GM23248 (cell line): ENCODE measurements at regions not wholly inside any gene's neighbourhood (a gene's known extent, or its start where the extent isn't known, plus 50 kb on each side); places are given as distances from the start of the nearest gene placed in this dataset.

Experiments used
- DNase-seq: peaks from one replicate; pipeline ENCODE4 v3.0.0-alpha.2; 2015
- H2AFZ ChIP-seq: fragments of 200-600 bp; sonication (generic); 2 replicates; pipeline ENCODE4 v1.6.1; 2016; ENCODE audit warnings: antibody characterized with exemption
- H3F3A ChIP-seq: fragments of 200-600 bp; sonication (generic); 2 replicates; pipeline ENCODE4 v1.6.1; 2016; ENCODE audit warnings: mild to moderate bottlenecking, antibody characterized with exemption, mixed run types; ENCODE audit not compliant: insufficient read depth
- H3K27ac ChIP-seq: fragments of 200-600 bp; sonication (generic); 2 replicates; pipeline ENCODE4 v1.5.1; 2016; ENCODE audit warnings: mild to moderate bottlenecking
- H3K27me3 ChIP-seq: fragments of 200-600 bp; sonication (generic); replicated peaks from 2 replicates; pipeline ENCODE4 v1.6.1; 2016; ENCODE audit warnings: mild to moderate bottlenecking; ENCODE audit not compliant: insufficient read depth
- H3K36me3 ChIP-seq: fragments of 200-600 bp; sonication (generic); 2 replicates; pipeline ENCODE4 v1.6.1; 2016; ENCODE audit warnings: low read depth, mild to moderate bottlenecking
- H3K4me1 ChIP-seq: fragments of 200-600 bp; sonication (generic); 2 replicates; pipeline ENCODE4 v1.6.1; 2016; ENCODE audit warnings: mild to moderate bottlenecking; ENCODE audit not compliant: insufficient read depth
- H3K4me2 ChIP-seq: fragments of 200-600 bp; sonication (generic); one replicate; pipeline ENCODE4 v1.6.1; 2016; ENCODE audit warnings: mild to moderate bottlenecking; ENCODE audit not compliant: unreplicated experiment
- H3K4me3 ChIP-seq: fragments of 200-600 bp; sonication (generic); 2 replicates; pipeline ENCODE4 v1.5.1; 2016; ENCODE audit warnings: mild to moderate bottlenecking
- H3K79me2 ChIP-seq: fragments of 200-600 bp; sonication (generic); 2 replicates; pipeline ENCODE4 v1.6.1; 2016; ENCODE audit warnings: mild to moderate bottlenecking; ENCODE audit not compliant: insufficient read depth
- H3K9ac ChIP-seq: fragments of 200-600 bp; sonication (generic); 2 replicates; pipeline ENCODE4 v1.6.1; 2016; ENCODE audit warnings: mild to moderate bottlenecking
- H3K9me2 ChIP-seq: fragments of 200-600 bp; sonication (generic); 2 replicates; pipeline ENCODE4 v1.6.1; 2016; ENCODE audit warnings: mixed run types, mild to moderate bottlenecking, moderate library complexity; ENCODE audit not compliant: insufficient read depth
- H3K9me3 ChIP-seq: fragments of 200-600 bp; sonication (generic); one replicate; pipeline ENCODE4 v1.6.1; 2017; ENCODE audit warnings: low read depth
- H4K20me1 ChIP-seq: fragments of 200-600 bp; sonication (generic); 2 replicates; pipeline ENCODE4 v1.6.0; 2016; ENCODE audit not compliant: insufficient read depth
- EZH2 ChIP-seq: fragments of 200-600 bp; sonication (generic); IDR thresholded peaks from 2 replicates; pipeline ENCODE4 v1.6.1; 2018; ENCODE audit warnings: antibody characterized with exemption, mild to moderate bottlenecking; ENCODE audit not compliant: insufficient read depth, poor library complexity, severe bottlenecking
- EZH2phosphoT487 ChIP-seq: fragments of 200-600 bp; sonication (generic); IDR thresholded peaks from 2 replicates; pipeline ENCODE4 v1.6.1; 2018; ENCODE audit warnings: antibody characterized with exemption, moderate library complexity, mild to moderate bottlenecking, low read depth; ENCODE audit not compliant: insufficient read depth
- WGBS, 2 experiments: methylation state at CpG; one replicate each; pipeline ENCODE4 v1.1.6; 2015 to 2017; ENCODE audit warnings: low lambda C conversion rate in 2 of 2, low coverage in 1 of 2; ENCODE audit errors: missing lambda C conversion rate in 2 of 2; 5-methylcytosine and 5-hydroxymethylcytosine counted together
- in situ Hi-C: fragments of 300-500 bp; cut with MboI; formaldehyde crosslinking; loops from 2 replicates; pipeline ENCODE4 v1.15.0; 2020

DNA sequence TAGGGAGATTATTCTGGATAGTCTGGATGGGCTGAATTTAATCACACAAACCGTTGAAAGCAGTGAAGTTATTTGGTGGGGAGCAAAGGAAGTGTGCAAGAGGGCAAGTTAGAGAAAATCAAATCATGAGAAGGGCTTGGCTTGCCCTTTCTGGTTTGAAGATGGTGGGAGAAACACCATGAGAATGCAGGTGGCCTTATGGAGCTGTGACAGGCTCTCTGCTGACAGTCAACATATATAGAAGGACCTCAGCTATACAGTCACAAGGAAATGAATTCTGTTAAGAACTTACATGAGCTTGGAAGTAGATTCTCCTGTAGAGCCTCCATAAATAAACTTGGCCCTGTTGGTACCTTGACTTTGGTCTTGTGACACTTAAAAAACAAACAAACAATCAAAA lies 72.3 kb downstream of the GMNC start:
- Histone ChIP-seq H3K27me3 (no peaks in the 10 kb centered on the region), H3F3A (no peaks in the 10 kb centered on the region), H3K4me1 (no peaks in the 10 kb centered on the region), H3K36me3 (no peaks in the 10 kb centered on the region), H3K9me2 (no peaks in the 10 kb centered on the region), H3K27ac (no peak overlapping the region), H3K9ac (no peak overlapping the region), H3K4me3 (no peak overlapping the region), H3K9me3 (no peaks in the 10 kb centered on the region), H4K20me1 (no peaks in the 10 kb centered on the region), H2AFZ (no peak overlapping the region), H3K4me2 (no peak overlapping the region), H3K79me2 (no peaks in the 10 kb centered on the region)
- TF ChIP-seq EZH2phosphoT487 (no peak), EZH2 (no peak)
- no peak for DNase-seq
- 3% methylated on average over 1 of the region's 1 CpG for WGBS, 2 experiments
- in situ Hi-C loops = no loop called here

DNA sequence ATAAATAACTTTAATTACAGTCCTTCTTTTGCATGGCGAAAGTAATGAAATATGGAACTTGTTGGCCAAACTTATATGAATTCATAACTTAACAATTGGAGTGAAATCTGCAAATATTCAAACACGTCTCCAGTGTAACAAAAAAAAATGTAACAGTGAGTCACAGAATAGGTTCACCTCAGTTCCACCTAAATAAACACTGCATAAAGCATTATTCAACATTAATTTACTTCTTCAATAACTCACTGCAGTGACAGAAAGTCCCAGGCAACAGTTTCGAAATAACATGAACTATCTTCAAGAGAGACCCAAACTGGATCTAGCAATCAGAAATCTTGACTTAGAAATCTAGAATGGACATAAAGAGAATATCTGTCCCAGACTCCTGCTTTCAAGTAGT lies 75.6 kb downstream of the GMNC start:
- in situ Hi-C loops = no loop called here
- Histone ChIP-seq H3K36me3 (no peaks in the 10 kb centered on the region), H3K4me3 (no peak overlapping the region), H3K79me2 (no peaks in the 10 kb centered on the region), H3K4me2 (no peak overlapping the region), H3K4me1 (no peaks in the 10 kb centered on the region), H3K9me3 (no peaks in the 10 kb centered on the region), H3K9me2 (no peaks in the 10 kb centered on the region), H3F3A (no peaks in the 10 kb centered on the region), H3K27me3 (no peaks in the 10 kb centered on the region), H3K9ac (no peak overlapping the region), H4K20me1 (no peaks in the 10 kb centered on the region), H3K27ac (no peak overlapping the region), H2AFZ (no peak overlapping the region)
- no peak for DNase-seq
- WGBS, 2 experiments = 45 to 50% methylated on average over 3 of the region's 3 CpGs
- TF ChIP-seq EZH2phosphoT487 = no peak
- TF ChIP-seq EZH2 = no peak

DNA sequence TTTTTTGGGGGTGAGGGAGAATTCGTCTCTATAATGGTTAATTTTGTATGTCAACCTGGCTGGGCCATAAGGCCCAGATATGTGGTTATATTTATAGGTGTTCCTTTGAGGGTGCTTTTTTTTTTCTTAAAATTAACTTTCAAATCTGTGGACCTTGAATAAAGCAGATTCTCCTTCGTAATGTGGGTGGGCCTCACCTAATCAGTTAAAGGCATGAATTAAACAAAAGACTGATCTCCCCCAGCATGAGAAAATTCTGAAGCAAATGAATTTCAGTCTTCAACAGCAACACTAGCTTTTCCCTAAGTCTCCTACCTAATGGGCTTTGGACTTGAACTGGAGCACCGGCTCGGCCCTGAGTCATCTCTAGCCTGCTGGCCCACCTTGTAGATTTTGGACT lies 77.4 kb downstream of the GMNC start:
- no peaks in the 10 kb centered on the region for H3K4me1 ChIP-seq
- H3F3A ChIP-seq = no peaks in the 10 kb centered on the region
- no peaks in the 10 kb centered on the region for H4K20me1 ChIP-seq
- H3K27me3 ChIP-seq = no peaks in the 10 kb centered on the region
- H3K79me2 ChIP-seq = no peaks in the 10 kb centered on the region
- TF ChIP-seq EZH2 = no peak
- TF ChIP-seq EZH2phosphoT487 = no peak
- H3K9me2 ChIP-seq = no peaks in the 10 kb centered on the region
- no peak overlapping the region for H3K4me2 ChIP-seq
- H3K9ac ChIP-seq = no peak overlapping the region
- no peaks in the 10 kb centered on the region for H3K36me3 ChIP-seq
- in situ Hi-C loops = no loop called here
- H3K9me3 ChIP-seq = no peaks in the 10 kb centered on the region
- H3K4me3 ChIP-seq = no peak overlapping the region
- 50 to 53% methylated on average over 4 of the region's 4 CpGs for WGBS, 2 experiments
- no peak overlapping the region for H3K27ac ChIP-seq
- H2AFZ ChIP-seq = no peak overlapping the region
- no peak for DNase-seq

DNA sequence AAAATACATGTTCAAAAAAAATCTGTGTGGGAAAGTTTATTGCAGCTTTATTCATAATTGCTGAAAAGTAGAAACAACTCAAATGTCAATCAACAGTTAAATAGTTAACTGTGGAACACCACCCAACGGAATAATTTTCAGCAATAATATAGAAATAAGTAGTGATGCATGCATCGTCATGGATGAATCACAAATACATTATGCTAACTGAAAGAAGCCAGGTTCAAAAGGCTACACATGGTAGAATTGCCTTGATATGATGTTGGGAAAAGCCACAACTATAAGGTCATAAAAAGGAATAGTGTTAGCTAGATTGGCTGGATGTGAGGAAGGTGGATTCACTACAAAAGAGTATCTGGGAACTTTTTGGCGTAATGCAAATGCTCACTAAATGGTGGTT lies 82.0 kb downstream of the GMNC start:
- DNase-seq = peak; percentile 2
- H3K4me2 ChIP-seq = no peak overlapping the region
- H3K27me3 ChIP-seq = no peaks in the 10 kb centered on the region
- no peaks in the 10 kb centered on the region for H3K9me3 ChIP-seq
- in situ Hi-C loops = no loop called here
- no peaks in the 10 kb centered on the region for H3K36me3 ChIP-seq
- H3K4me3 ChIP-seq = no peak overlapping the region
- H2AFZ ChIP-seq = no peak overlapping the region
- no peaks in the 10 kb centered on the region for H4K20me1 ChIP-seq
- H3K9ac ChIP-seq = no peak overlapping the region
- TF ChIP-seq EZH2 (no peak), EZH2phosphoT487 (no peak)
- no peaks in the 10 kb centered on the region for H3K9me2 ChIP-seq
- H3K4me1 ChIP-seq = no peaks in the 10 kb centered on the region
- H3F3A ChIP-seq = no peaks in the 10 kb centered on the region
- no peak overlapping the region for H3K27ac ChIP-seq
- WGBS, 2 experiments = 47 to 70% methylated on average over 3 of the region's 3 CpGs
- no peaks in the 10 kb centered on the region for H3K79me2 ChIP-seq

DNA sequence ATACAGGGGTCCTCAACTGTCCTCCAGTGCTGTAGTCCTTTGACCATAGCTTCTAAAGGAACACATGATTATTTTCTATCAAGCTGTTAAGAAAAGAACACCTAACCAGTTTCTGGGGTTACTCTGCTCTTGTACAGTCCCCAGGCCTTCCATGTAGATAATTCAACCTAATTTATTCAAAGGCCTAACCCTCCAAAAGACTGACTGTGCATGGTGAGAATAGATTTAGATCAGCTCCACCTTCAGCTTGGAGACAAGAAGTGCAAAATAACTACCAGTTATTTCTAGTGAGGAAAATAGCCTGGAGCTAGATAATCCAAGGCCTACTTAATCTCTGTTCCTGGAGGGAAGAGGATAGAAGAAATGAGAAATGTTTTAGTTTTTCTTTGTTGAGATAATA lies 87.9 kb downstream of the GMNC start:
- in situ Hi-C loops = no loop called here
- no peaks in the 10 kb centered on the region for H3K9me2 ChIP-seq
- no peaks in the 10 kb centered on the region for H3K36me3 ChIP-seq
- H2AFZ ChIP-seq = no peak overlapping the region
- no peak overlapping the region for H3K9ac ChIP-seq
- no peaks in the 10 kb centered on the region for H3K4me1 ChIP-seq
- H3K27ac ChIP-seq = no peak overlapping the region
- TF ChIP-seq EZH2phosphoT487 (no peak), EZH2 (no peak)
- no peak overlapping the region for H3K4me2 ChIP-seq
- H4K20me1 ChIP-seq = no peaks in the 10 kb centered on the region
- DNase-seq = no peak
- no peaks in the 10 kb centered on the region for H3K9me3 ChIP-seq
- no peak overlapping the region for H3K4me3 ChIP-seq
- no peaks in the 10 kb centered on the region for H3K79me2 ChIP-seq
- no peaks in the 10 kb centered on the region for H3K27me3 ChIP-seq
- H3F3A ChIP-seq = no peaks in the 10 kb centered on the region
